ENCODE measurements at regions not wholly inside any gene's neighbourhood (a gene's known extent, or its start where the extent isn't known, plus 50 kb on each side); places are given as distances from the start of the nearest gene placed in this dataset.
"Not testable (repeated sequence)": the region's sequence is repeated elsewhere in the genome, so short reads cannot be mapped to it uniquely, and the experiment has no call there.

DNA sequence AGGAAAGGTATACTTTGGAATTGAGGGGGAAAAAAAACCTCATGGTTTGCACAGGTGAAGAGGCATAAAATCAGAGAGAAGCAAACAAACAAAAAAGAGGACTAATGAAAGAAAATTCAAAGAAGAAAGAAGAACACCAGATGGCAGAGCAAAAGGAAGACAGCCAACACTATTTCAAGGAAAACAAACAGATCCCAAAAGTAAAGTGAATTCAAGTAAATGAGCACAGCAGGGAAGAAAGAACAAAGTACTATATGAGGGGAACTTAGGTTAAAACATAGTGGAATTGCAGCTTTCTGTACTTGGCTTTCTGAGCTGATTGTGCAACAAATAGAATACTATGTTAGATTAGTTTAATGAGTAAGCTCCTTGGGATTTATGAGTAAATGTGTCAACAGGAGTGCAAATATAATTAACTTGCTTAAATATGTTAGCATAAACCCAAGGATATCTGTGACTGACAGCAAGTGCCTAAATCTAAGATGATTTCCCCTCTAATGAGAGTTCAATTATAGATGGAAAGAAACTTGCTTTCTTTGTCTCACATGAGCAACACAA, 404.6 kb upstream of the CNTN5 start:
- no peak for DNase-seq (ENCODE audit: extremely low read depth in 1 of 11, low read depth in 9 of 11, low spot score in 4 of 11)

DNA sequence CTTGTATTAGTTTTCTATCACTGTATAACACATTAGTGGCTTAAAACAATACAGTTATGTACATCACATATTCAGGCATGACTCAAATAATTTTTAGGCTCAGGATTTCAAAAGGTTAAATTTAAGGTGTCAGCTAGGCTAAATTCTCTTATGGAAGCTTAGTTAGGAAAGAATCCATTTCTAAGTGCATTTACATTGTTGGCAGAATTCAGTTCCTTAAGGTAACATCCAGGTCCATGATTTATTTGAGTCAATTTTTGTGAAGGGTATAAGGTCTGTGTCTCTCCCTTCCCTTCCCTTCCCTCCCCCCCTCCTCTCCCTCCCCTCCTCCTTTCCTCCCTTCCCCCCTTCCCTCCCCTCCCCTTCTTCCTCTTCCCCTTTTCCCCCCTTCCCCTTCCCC, 399.0 kb upstream of the CNTN5 start:
- no peak for DNase-seq (ENCODE audit: extremely low read depth in 1 of 11, low read depth in 9 of 11, low spot score in 4 of 11)

- no peak for DNase-seq (ENCODE audit: extremely low read depth in 1 of 11, low read depth in 9 of 11, low spot score in 4 of 11)
Measured at GRCh38 chr11:98625526-98625925, 395.2 kb upstream of the CNTN5 start.

GRCh38 chr11:98630736-98631135, 390.0 kb upstream of the CNTN5 start:
- no peak for DNase-seq (ENCODE audit: extremely low read depth in 1 of 11, low read depth in 9 of 11, low spot score in 4 of 11)

DNA sequence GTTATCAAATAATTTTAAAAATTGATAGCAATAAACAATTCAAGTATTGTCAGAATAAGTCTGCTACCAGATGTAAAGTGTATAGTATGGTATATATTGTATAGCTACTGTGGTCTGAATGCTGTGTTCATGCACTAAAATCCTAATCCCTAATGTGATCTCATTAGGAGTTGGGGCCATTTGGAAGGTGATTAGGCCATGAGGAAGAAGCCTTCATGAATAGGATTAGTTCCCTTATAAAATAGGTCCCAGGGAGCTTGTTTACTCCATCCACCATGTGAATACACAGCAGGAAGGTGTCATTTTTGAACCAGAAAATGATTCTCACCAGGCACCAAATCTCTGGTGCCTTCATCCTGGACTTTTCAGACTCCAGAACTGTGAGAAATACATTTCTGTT, 363.0 kb upstream of the CNTN5 start:
- no peak for DNase-seq (ENCODE audit: extremely low read depth in 1 of 11, low read depth in 9 of 11, low spot score in 4 of 11)

DNA sequence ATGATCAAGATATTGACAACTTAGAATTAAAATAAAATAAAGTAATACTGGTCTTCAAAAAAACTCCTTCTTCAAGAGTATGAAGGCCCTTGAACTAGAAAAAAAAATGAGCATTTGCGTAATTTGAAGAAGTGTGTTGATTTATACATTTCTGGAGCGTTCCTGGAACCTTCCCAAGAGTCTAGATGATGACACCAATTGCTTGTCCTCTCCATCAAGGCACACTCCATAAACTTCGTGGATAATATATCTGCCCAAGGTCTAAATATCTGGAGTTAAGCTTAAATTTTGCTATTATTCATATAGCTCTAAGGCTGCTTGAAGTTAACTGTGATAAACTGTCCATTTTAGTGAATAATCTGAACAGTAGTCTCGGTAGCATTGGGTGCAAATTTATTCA, 361.3 kb upstream of the CNTN5 start:
- no peak for DNase-seq (ENCODE audit: extremely low read depth in 1 of 11, low read depth in 9 of 11, low spot score in 4 of 11)

- DNase-seq (ENCODE audit: extremely low read depth in 1 of 11, low read depth in 9 of 11, low spot score in 4 of 11): no peak
Measured at GRCh38 chr11:98674390-98674789, 346.4 kb upstream of the CNTN5 start.

- peak in 1 of 11 donors; percentile 2 for DNase-seq (ENCODE audit: extremely low read depth in 1 of 11, low read depth in 9 of 11, low spot score in 4 of 11)
Measured at GRCh38 chr11:98679673-98680072, 341.1 kb upstream of the CNTN5 start.

- DNase-seq (ENCODE audit: extremely low read depth in 1 of 11, low read depth in 9 of 11, low spot score in 4 of 11): no peak
Measured at GRCh38 chr11:98701541-98701940, 319.2 kb upstream of the CNTN5 start.

DNA sequence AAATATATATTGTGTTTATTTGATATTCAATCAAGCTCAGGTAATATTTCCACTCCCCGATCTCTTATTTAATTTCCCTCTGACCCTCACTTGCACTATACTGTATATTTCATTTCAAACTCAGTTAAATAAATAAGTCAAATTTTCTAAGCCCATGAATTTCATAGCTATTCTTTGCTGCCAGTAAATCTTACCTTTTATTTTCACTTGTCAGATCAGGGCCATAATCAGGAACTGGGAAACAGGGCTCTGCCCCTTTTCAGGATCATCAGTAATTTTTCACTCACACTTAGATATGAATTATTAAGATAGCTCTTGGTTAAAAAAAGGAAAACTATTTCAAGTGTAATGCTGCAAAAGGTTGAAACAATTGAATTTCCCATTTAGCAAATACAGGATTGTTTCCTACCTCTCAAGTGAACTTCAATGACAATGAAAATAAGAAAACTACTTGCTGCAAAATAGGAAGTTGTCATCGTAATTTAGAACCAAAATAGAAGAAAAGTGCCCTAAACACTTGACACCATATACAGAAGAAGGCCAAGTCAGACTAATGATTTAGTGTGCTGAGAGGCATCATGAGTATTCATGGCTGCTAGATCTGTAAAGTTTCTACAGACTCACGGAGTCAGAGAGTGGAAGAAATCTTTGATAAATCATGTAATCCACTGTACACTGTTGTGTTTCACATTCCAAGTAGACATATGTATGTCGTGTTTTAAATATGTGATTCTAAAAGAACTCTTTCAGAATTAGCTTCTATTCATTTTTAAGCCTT, 316.8 kb upstream of the CNTN5 start:
- DNase-seq (ENCODE audit: extremely low read depth in 1 of 11, low read depth in 9 of 11, low spot score in 4 of 11): no peak

GRCh38 chr11:98710026-98710425, 310.7 kb upstream of the CNTN5 start:
- DNase-seq (ENCODE audit: extremely low read depth in 1 of 11, low read depth in 9 of 11, low spot score in 4 of 11): no peak

GRCh38 chr11:98710986-98711385, 309.8 kb upstream of the CNTN5 start:
- DNase-seq (ENCODE audit: extremely low read depth in 1 of 11, low read depth in 9 of 11, low spot score in 4 of 11): no peak

DNA sequence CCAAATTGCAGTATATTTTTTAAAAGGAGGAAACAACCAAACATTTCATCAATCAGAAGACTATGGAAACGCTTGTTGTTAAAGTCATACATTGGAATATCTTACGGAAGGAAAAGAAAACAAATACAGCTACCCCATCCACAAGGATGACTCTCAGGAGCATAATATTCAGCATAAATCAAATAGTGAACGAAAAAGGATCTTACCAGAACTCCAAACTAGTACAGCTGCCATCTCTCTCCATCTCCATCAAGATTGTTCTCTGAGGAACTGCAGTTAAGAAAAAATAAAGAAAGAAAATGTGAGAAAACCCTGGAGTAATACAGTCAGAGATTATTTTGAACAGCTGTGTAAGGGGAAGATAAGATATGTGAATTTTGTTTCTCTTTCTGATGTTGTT, 299.8 kb upstream of the CNTN5 start:
- no peak for DNase-seq (ENCODE audit: extremely low read depth in 1 of 11, low read depth in 9 of 11, low spot score in 4 of 11)

DNA sequence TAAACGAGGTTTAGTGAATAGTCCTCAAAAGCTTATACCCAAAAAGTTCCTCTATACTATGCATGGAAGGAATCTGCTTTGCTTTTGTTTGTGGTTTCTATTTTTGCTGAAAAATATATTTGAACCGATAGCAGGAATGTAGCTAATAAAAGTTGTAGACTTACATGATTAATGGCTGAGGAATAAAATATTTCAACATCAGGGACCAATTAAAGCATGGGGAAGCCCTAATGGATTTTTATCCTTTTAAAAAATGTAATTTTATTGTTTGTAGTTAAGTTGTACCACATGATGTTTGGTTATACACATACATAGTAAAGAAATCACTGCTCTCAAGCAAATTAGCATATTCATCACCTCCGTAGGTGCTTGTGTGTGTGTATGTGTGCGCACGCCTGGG, 295.3 kb upstream of the CNTN5 start:
- peak in 1 of 11 donors; percentile 4 for DNase-seq (ENCODE audit: extremely low read depth in 1 of 11, low read depth in 9 of 11, low spot score in 4 of 11)

- no peak for DNase-seq (ENCODE audit: extremely low read depth in 1 of 11, low read depth in 9 of 11, low spot score in 4 of 11)
Measured at GRCh38 chr11:98728421-98728820, 292.3 kb upstream of the CNTN5 start.

DNA sequence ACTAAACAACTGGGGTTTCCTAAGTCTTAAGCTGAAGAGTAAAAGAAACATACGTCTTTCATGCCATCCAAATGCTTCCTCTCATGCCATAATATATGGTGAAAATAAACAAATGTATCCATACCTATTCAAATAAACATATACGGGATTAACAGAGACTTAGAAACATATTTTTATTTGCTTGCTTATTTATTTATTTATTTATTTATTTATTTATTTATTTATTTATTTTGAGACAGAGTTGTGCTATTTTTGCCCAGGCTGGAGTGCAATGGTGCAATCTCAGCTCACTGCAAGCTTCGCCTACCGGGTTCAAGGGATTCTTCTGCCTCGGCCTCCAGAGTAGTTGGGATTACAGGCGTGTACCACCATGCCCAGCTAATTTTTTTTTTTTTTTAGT, 291.6 kb upstream of the CNTN5 start:
- DNase-seq (ENCODE audit: extremely low read depth in 1 of 11, low read depth in 9 of 11, low spot score in 4 of 11): no peak

DNA sequence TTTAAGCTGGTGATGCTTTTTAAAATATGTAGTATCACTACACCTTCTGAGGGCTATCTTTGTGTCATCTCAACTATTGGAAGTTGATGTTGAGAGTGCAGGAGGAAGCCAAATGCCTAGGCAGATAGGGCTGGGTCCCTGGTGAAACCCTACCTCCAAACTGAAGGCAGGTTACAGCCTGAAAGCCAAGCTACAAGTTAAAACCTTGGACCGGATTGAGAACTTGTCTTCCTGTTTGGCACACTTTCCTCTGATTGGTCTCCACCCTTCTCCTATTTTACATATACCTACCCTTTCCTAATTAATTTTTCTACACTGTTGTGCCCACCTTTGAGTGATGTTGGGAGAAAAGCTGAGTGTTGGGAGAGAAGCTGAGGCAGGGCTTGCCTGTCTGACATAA, 287.8 kb upstream of the CNTN5 start:
- no peak for DNase-seq (ENCODE audit: extremely low read depth in 1 of 11, low read depth in 9 of 11, low spot score in 4 of 11)

GRCh38 chr11:98733378-98733777, 287.4 kb upstream of the CNTN5 start:
- DNase-seq (ENCODE audit: extremely low read depth in 1 of 11, low read depth in 9 of 11, low spot score in 4 of 11): not testable (repeated sequence)

GRCh38 chr11:98734686-98735085, 286.1 kb upstream of the CNTN5 start:
- no peak for DNase-seq (ENCODE audit: extremely low read depth in 1 of 11, low read depth in 9 of 11, low spot score in 4 of 11)

- no peak for DNase-seq (ENCODE audit: extremely low read depth in 1 of 11, low read depth in 9 of 11, low spot score in 4 of 11)
Measured at GRCh38 chr11:98736833-98737232, 283.9 kb upstream of the CNTN5 start.

DNA sequence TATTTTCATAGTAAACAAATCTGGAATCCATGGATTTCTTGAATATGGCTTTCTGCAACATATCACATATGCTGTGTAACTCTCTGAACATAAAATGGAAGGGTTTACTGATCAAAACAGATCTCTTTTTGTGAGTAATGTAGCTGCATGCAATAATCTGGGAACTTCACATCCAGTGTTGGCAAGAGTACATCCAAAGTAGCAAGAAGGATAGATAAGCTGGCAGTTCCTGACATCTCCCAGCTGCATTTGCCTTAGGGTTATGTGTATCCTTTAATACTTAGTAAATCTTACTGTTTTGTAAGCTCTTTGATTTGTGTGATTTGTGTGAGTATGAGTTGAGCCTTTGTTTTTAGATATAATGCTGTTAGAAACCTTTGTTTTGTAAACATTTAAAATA, 280.4 kb upstream of the CNTN5 start:
- DNase-seq (ENCODE audit: extremely low read depth in 1 of 11, low read depth in 9 of 11, low spot score in 4 of 11): no peak
